Epithelial cell of prostate (primary cell): ENCODE measurements at regions not wholly inside any gene's neighbourhood (a gene's known extent, or its start where the extent isn't known, plus 50 kb on each side); places are given as distances from the start of the nearest gene placed in this dataset.

Experiments
- DNase-seq: peaks from one replicate; pipeline ENCODE4 v3.0.0-alpha.2; 2011; ENCODE audit warnings: low read depth, low spot score
- H3K27ac ChIP-seq: fragments of 450-650 bp; 2 replicates; pipeline ENCODE4 v1.5.1; 2017; ENCODE audit warnings: mild to moderate bottlenecking

DNA sequence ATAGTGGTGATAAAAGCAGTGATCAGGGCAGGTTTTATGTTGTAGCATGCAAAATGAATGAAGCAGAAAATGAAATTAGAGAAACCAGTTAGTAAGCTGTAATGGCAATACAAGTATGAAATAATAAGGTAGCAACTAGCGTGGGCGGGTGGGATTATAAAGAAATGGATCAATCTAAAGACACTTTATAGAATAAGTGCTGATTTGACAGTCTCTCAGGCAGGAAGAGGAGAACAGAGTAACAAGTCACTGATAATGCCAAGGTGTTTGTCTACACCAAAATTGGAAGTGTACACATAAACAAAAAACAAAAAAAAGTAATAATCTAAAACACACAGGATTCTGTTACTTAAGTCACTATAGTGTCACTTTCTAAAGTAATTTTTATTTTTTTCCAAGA is 51.0 kb upstream of the PCBP1 start:
- no peak overlapping the region for H3K27ac ChIP-seq
- no peak for DNase-seq

DNA sequence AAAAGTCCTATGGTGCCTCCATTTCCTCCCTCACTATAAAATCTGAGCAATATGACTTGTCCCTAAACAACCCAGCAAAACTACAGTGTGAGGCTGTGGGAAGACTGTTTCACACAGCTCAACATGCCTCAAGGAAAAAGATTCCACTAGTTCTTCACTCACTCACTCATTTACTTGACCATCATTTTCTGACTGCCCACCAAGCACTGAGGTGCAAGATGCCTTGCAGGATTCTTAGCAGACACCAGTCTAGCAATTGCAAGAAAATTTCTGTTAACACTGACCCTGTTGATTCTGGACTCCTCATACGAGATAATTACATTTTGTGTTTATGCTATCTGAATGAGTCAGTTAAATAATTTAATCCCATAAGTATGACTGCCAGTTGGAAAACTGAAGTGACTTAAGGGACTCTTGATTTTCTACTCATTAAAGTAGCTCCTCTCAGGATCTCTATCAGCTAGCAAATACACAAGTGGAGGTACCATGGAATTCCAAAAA is 51.9 kb upstream of the PCBP1 start:
- no peak for DNase-seq
- no peak overlapping the region for H3K27ac ChIP-seq

DNA sequence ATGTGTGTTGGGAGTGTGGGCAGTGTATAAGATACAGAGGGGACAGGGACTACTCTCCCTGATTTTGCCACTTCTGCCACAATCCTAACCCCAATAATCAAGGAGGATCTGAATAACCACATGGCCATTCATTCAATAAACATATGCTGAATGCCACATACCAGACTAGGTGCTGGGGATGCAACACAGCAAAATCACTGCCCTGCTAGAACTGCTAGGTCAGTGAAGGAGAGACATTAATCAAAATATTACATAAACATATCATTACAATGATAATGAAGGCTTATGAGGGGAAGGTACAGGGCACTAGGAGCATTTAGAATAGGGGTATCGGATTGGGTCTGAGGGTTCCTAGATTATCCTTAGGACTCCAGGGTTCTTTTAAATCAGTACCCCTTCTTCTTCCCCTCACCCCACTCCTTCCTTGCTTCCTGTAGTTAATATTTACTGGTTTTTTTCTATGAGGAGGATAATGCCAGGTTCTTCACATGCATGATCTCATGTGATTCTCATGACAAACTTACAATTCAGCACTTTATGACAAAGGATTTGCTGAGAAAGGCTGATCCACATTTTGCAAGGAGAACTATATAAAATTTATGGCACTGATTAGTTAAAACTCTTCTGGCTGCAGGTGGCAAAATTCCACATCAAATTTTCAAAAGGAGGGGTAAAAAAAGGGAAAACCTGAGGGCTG is 56.4 kb upstream of the PCBP1 start:
- DNase-seq, result no peak
- H3K27ac ChIP-seq, result no peak overlapping the region

DNA sequence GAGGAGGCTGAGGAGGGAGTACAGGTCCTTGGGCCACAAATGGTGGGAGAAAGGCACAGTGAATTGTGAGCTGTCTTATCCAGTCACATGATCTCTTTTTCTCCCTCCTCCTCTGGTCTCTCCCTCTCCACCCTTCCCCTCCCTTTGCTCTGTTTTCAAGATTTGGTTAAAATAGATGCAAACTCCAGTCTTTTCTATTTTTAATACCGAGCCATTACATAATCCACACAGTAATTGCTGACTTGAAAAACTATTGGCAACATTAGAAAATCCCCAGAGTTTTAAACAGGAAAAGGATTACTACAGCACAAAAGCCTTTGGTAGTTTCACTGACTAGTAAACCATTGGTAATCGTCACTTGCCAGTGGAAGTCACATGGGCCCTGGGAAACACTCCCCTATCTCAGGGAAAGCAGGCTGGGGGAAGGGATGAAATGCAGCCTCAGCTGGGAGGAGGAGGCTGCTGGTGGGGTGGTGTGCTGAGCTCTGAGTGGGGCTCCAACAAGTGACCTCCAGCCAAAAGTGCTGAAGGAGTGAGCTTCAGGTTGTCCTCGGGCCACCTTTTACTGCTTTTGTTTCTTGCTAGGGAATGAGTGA is 57.4 kb upstream of the PCBP1 start:
- no peak for DNase-seq
- H3K27ac ChIP-seq, result no peak overlapping the region

DNA sequence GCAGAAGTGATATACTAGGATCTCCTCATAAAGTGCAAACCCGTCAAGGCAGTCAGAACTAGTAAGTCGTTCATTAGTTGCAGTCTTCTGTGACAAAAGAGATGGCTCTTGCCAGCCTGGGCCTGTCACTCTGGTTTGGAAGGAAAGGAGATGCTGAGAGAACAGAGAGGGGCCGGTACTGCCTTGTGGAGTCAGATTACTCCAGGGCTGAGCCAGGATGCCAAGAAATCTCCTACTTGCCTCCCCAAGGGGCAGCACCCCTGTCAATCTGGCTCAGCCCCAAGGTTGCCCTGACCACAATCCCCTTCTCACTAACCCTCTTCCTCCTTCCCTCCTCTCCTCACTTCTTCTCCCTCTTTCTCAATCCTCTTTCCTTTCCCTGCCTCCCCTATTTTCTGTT is 62.9 kb upstream of the ASPRV1 start:
- no peak overlapping the region for H3K27ac ChIP-seq
- no peak for DNase-seq

DNA sequence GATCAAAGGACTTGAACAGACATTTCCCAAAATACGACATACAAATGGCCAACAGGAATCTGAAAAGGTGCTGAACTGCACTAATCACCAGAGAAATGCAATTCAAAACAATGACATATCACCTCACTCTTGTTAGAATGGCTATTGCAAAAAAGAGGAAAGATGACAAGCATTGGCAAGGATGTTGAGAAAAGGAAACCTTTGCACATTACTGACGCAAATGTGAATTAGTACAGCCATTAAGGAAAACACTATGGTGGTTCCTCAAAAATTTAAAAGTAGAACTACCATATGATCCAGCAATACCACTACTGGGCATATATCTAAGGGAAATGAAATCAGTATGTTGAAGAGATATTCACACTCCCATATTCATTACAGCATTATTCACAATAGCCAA is 57.7 kb upstream of the ASPRV1 start:
- no peak overlapping the region for H3K27ac ChIP-seq
- no peak for DNase-seq

DNA sequence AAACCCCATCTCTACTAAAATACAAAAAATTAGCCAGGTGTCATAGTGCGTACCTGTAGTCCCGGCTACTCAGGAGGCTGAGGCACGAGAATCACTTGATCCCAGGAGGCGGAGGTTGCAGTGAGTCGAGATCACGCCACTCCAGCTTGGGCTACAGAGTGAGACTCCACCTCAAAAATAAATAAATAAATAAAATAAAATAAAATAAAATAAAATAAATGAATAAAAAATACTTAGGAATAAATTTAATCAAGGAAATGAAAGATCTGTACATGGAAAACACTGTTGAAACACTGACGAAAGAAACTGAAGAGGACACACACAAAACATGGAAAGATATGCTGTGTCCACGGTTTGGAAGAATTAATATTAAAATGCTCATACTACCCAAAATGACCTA is 56.5 kb upstream of the ASPRV1 start:
- DNase-seq, result no peak

DNA sequence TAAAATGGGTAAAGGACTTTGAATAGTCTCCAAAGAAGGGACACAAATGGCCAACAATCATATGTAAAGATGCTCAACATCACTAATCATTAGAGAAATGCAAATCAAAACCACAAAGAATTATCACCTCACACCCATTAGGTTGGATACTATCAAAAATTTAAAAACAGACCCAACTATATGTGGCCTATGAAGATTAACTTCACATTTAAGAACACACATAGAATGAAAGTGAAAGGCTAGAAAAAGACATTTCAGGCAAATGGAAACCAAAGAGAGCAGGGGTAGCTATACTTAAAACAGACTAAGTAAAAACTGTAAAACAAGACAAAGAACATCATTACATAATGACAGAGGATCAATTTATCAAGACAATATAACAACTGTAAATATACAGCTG is 53.5 kb upstream of the ASPRV1 start:
- no peak for DNase-seq
- no peak overlapping the region for H3K27ac ChIP-seq

More for the DNA sequence above, 56.5 kb upstream of the ASPRV1 start:
- no peak overlapping the region for H3K27ac ChIP-seq

DNA sequence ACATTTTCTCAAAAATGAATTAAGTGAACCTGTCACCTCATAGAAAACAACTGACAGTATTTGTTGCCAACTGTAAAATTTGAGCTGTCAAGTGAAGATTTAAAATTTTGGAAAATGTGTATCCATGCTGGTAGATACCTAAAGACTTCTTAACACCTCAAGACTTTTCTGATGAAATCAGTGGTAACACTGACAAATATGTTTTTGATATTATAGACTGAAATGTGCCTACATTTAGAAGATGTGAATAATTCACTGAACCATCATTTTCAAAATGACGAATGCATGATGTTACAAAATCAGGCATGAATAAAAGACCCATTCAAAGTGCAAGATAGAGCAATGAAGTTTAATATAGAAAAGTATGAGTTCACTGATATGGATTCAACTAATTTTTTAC is 51.5 kb upstream of the ASPRV1 start:
- no peak for DNase-seq

DNA sequence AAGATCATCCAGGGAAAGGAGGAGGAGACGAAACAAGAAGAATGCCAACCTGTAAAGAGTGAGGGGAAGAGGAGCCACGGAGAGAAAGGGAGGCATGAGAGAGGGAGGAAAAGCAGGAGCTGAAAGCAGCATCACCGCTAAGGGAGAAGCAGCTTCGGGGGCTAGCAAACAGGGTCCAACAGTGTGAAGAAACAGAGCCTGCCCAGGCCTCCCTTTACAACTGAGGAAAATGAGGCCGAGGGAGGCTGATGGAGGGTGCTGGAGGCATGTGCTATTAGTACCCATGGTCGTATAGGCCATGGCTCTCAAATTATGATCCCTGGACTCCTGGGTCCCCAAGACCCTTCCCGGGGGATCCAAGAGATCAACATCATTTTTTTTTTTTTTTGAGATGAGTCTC is 50.4 kb upstream of the ASPRV1 start:
- H3K27ac ChIP-seq, result no peak overlapping the region
- no peak for DNase-seq

More for the DNA sequence above, 51.5 kb upstream of the ASPRV1 start:
- H3K27ac ChIP-seq, result peak overlapping the region; percentile 24

DNA sequence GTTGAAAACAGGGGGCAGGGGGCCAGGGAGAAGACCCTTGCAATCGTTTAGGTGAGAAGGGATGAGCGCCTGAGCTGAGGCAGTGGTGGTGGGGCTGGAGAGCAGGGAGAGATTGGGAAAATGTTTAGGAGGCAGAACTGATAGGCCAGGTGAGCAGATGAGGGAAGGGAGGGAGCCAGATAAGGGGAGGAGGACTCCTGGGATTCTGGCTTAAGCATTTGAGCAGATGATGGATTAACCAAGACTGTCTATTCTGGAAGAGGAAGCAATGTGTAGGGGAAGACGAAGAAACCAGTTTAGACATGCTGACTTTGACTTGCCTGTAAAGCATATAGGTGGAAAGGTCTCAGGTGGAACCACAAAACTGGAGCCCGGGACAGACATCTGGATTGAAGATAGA is 49.9 kb upstream of the ASPRV1 start:
- no peak for DNase-seq
- H3K27ac ChIP-seq, result no peak overlapping the region
